WTC11 (cell line): ENCODE measurements at regions not wholly inside any gene's neighbourhood (a gene's known extent, or its start where the extent isn't known, plus 50 kb on each side); places are given as distances from the start of the nearest gene placed in this dataset.

Source experiments
- ETV6 ChIP-seq: sonication (generic); formaldehyde crosslinking; IDR thresholded peaks from 2 replicates; pipeline ENCODE4 v1.8.1; 2022; ENCODE audit warnings: mild to moderate bottlenecking, missing genetic modification reagents
- HMGA2 ChIP-seq: fragments of 250-450 bp; sonication (Bioruptor Pico); IDR thresholded peaks from 2 replicates; pipeline ENCODE4 v1.4.0; 2021; ENCODE audit warnings: mild to moderate bottlenecking, moderate library complexity
- JAZF1 ChIP-seq: fragments of 250-450 bp; sonication (Bioruptor Pico); IDR thresholded peaks from 2 replicates; pipeline ENCODE4 v1.9.0; 2021; ENCODE audit warnings: moderate library complexity, mild to moderate bottlenecking, inconsistent platforms
- KAT7 ChIP-seq: sonication (generic); formaldehyde crosslinking; IDR thresholded peaks from 2 replicates; pipeline ENCODE4 v1.8.1; 2023; ENCODE audit warnings: missing genetic modification reagents, mild to moderate bottlenecking, borderline replicate concordance
- NR1H2 ChIP-seq: sonication (generic); formaldehyde crosslinking; IDR thresholded peaks from 2 replicates; pipeline ENCODE4 v1.9.0; 2021; ENCODE audit warnings: mild to moderate bottlenecking, moderate library complexity, missing genetic modification reagents
- TEAD4 ChIP-seq: sonication (generic); formaldehyde crosslinking; IDR thresholded peaks from 2 replicates; pipeline ENCODE4 v1.8.0; 2022; ENCODE audit warnings: mild to moderate bottlenecking, missing genetic modification reagents
- TP53 ChIP-seq: sonication (generic); formaldehyde crosslinking; IDR thresholded peaks from 2 replicates; pipeline ENCODE4 v1.8.1; 2023; ENCODE audit warnings: mild to moderate bottlenecking, missing genetic modification reagents
- ZNF121 ChIP-seq: sonication (generic); formaldehyde crosslinking; IDR thresholded peaks from 2 replicates; pipeline ENCODE4 v1.8.0; 2023; ENCODE audit warnings: missing genetic modification reagents
- TF ChIP-seq, protein P1 (sequence below): fragments of 200-600 bp; IDR thresholded peaks from 2 replicates; pipeline ENCODE4 v1.8.0; 2022; ENCODE audit warnings: antibody characterized with exemption
- TF ChIP-seq, protein P2 (sequence below): sonication (generic); formaldehyde crosslinking; conservative IDR thresholded peaks from 2 replicates; pipeline ENCODE4 v1.8.1; 2023; ENCODE audit warnings: mild to moderate bottlenecking, low read depth, missing genetic modification reagents, moderate library complexity
- TF ChIP-seq, protein P3 (sequence below): sonication (generic); formaldehyde crosslinking; IDR thresholded peaks from 2 replicates; pipeline ENCODE4 v1.8.1; 2022; ENCODE audit warnings: mild to moderate bottlenecking, missing genetic modification reagents, moderate library complexity, borderline replicate concordance
- TF ChIP-seq, protein P4 (sequence below): sonication (generic); formaldehyde crosslinking; IDR thresholded peaks from 2 replicates; pipeline ENCODE4 v1.8.1; 2023; ENCODE audit warnings: mild to moderate bottlenecking, missing genetic modification reagents

DNA sequence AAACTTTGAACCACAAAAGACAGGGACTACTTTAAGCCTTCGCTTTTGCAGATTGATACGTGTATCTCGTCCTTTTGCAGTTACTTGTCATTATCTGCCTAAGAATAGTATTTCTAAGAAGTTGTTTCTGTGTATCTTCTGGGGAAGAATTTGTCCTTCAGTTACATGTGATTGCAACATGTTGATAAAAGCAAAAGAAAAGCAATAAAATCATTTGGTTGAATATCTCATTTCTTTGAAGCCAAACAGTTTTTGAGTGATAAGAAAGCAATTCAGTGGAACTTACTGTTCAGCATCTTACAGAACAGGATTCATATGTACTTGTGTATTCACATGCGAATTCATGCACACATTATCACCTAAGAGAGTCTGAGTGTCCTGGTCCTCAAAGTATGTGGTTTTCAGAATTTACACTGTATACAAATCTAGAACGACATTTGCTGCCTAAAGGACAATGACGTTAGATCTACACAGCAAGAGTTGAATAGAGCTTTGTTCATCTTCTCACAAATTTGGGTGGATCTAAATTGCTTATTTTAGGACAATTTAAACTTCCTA, 66.7 kb upstream of the MRPS6 start:
- TF ChIP-seq, protein P1, sequence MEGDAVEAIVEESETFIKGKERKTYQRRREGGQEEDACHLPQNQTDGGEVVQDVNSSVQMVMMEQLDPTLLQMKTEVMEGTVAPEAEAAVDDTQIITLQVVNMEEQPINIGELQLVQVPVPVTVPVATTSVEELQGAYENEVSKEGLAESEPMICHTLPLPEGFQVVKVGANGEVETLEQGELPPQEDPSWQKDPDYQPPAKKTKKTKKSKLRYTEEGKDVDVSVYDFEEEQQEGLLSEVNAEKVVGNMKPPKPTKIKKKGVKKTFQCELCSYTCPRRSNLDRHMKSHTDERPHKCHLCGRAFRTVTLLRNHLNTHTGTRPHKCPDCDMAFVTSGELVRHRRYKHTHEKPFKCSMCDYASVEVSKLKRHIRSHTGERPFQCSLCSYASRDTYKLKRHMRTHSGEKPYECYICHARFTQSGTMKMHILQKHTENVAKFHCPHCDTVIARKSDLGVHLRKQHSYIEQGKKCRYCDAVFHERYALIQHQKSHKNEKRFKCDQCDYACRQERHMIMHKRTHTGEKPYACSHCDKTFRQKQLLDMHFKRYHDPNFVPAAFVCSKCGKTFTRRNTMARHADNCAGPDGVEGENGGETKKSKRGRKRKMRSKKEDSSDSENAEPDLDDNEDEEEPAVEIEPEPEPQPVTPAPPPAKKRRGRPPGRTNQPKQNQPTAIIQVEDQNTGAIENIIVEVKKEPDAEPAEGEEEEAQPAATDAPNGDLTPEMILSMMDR: no peak
- no peak for TF ChIP-seq ETV6 (CRISPR knock-in tag)
- no peak for TF ChIP-seq KAT7 (CRISPR knock-in tag)
- no peak for TF ChIP-seq TEAD4 (CRISPR knock-in tag)
- TF ChIP-seq, protein P2, sequence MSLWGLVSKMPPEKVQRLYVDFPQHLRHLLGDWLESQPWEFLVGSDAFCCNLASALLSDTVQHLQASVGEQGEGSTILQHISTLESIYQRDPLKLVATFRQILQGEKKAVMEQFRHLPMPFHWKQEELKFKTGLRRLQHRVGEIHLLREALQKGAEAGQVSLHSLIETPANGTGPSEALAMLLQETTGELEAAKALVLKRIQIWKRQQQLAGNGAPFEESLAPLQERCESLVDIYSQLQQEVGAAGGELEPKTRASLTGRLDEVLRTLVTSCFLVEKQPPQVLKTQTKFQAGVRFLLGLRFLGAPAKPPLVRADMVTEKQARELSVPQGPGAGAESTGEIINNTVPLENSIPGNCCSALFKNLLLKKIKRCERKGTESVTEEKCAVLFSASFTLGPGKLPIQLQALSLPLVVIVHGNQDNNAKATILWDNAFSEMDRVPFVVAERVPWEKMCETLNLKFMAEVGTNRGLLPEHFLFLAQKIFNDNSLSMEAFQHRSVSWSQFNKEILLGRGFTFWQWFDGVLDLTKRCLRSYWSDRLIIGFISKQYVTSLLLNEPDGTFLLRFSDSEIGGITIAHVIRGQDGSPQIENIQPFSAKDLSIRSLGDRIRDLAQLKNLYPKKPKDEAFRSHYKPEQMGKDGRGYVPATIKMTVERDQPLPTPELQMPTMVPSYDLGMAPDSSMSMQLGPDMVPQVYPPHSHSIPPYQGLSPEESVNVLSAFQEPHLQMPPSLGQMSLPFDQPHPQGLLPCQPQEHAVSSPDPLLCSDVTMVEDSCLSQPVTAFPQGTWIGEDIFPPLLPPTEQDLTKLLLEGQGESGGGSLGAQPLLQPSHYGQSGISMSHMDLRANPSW: no peak
- TF ChIP-seq HMGA2 (CRISPR knock-in tag): no peak
- no peak for TF ChIP-seq TP53 (CRISPR knock-in tag)
- TF ChIP-seq JAZF1 (CRISPR knock-in tag): no peak
- TF ChIP-seq NR1H2 (CRISPR knock-in tag): no peak
- TF ChIP-seq ZNF121 (CRISPR knock-in tag): no peak
- TF ChIP-seq, protein P3, sequence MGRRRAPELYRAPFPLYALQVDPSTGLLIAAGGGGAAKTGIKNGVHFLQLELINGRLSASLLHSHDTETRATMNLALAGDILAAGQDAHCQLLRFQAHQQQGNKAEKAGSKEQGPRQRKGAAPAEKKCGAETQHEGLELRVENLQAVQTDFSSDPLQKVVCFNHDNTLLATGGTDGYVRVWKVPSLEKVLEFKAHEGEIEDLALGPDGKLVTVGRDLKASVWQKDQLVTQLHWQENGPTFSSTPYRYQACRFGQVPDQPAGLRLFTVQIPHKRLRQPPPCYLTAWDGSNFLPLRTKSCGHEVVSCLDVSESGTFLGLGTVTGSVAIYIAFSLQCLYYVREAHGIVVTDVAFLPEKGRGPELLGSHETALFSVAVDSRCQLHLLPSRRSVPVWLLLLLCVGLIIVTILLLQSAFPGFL (CRISPR knock-in tag): no peak
- TF ChIP-seq, protein P4, sequence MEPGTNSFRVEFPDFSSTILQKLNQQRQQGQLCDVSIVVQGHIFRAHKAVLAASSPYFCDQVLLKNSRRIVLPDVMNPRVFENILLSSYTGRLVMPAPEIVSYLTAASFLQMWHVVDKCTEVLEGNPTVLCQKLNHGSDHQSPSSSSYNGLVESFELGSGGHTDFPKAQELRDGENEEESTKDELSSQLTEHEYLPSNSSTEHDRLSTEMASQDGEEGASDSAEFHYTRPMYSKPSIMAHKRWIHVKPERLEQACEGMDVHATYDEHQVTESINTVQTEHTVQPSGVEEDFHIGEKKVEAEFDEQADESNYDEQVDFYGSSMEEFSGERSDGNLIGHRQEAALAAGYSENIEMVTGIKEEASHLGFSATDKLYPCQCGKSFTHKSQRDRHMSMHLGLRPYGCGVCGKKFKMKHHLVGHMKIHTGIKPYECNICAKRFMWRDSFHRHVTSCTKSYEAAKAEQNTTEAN (CRISPR knock-in tag): no peak
